ENCODE measurements at regions not wholly inside any gene's neighbourhood (a gene's known extent, or its start where the extent isn't known, plus 50 kb on each side); places are given as distances from the start of the nearest gene placed in this dataset.

DNA sequence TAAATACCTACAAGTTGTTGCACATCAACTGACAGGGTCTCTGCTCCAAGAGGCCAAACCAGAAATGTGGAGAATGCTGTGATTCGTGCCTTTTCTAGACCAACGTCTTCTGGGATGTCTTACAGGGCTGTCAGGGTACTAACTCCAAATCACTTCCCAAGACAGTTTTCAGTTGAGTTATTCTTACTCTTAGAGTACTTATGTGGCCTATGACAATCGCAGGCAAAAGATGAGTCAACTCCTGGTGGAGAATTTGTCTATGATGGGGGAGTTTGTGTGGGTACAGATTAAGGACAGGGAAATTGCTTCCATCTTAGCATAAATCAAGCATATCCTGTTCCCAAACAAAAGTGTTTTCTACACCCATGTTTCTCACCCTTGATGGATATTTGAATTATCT, 734.8 kb downstream of the TNS3 start:
- Histone ChIP-seq H3K36me3 (ENCODE audit: insufficient read depth) (no peaks in the 10 kb centered on the region), H3K27me3 (ENCODE audit: insufficient read depth, low read depth) (no peaks in the 10 kb centered on the region), H3K9ac (no peak overlapping the region), H3K4me1 (ENCODE audit: low read depth, poor library complexity, severe bottlenecking) (no peaks in the 10 kb centered on the region), H4K20me1 (ENCODE audit: insufficient read depth) (no peaks in the 10 kb centered on the region), H3K79me2 (ENCODE audit: insufficient read depth, low read depth) (no peaks in the 10 kb centered on the region), H3K4me3 (IDR thresholded peaks at IDR 0.05; ENCODE audit: insufficient read depth, low read depth, low read length) (no peak overlapping the region), H2AFZ (ENCODE audit: low read depth) (no peak overlapping the region), H3K27ac (no peak overlapping the region), H3K4me2 (no peak overlapping the region)
- TF ChIP-seq, protein P1, sequence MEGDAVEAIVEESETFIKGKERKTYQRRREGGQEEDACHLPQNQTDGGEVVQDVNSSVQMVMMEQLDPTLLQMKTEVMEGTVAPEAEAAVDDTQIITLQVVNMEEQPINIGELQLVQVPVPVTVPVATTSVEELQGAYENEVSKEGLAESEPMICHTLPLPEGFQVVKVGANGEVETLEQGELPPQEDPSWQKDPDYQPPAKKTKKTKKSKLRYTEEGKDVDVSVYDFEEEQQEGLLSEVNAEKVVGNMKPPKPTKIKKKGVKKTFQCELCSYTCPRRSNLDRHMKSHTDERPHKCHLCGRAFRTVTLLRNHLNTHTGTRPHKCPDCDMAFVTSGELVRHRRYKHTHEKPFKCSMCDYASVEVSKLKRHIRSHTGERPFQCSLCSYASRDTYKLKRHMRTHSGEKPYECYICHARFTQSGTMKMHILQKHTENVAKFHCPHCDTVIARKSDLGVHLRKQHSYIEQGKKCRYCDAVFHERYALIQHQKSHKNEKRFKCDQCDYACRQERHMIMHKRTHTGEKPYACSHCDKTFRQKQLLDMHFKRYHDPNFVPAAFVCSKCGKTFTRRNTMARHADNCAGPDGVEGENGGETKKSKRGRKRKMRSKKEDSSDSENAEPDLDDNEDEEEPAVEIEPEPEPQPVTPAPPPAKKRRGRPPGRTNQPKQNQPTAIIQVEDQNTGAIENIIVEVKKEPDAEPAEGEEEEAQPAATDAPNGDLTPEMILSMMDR (conservative IDR thresholded peaks at IDR 0.05; ENCODE audit: low read depth, low read length), result no peak

DNA sequence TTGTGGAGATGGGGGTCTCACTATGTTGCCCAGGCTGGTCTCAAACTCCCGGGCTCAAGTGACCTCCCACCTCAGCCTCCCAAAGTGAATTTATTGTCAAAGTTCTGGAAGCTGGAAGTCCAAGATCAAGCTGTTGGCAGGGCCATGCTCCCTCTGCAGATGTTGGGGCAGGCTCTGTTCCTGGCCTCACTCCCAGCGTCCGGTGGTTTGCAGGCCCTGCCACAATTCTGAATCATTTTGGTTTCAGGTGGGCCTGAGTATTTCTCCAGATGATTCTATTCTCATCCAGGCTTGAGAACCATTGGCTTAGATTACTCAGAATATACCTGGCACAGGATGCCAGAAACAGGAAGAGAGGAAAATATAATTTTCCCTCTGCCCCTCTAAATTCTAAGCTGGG, 737.4 kb downstream of the TNS3 start:
- Histone ChIP-seq H4K20me1 (ENCODE audit: insufficient read depth) (no peaks in the 10 kb centered on the region), H2AFZ (ENCODE audit: low read depth) (no peak overlapping the region), H3K4me3 (IDR thresholded peaks at IDR 0.05; ENCODE audit: insufficient read depth, low read depth, low read length) (no peak overlapping the region), H3K79me2 (ENCODE audit: insufficient read depth, low read depth) (no peaks in the 10 kb centered on the region), H3K9ac (no peak overlapping the region), H3K4me2 (no peak overlapping the region), H3K36me3 (ENCODE audit: insufficient read depth) (no peaks in the 10 kb centered on the region), H3K27me3 (ENCODE audit: insufficient read depth, low read depth) (no peaks in the 10 kb centered on the region), H3K27ac (no peak overlapping the region), H3K4me1 (ENCODE audit: low read depth, poor library complexity, severe bottlenecking) (no peaks in the 10 kb centered on the region)
- TF ChIP-seq, protein P1 (conservative IDR thresholded peaks at IDR 0.05; ENCODE audit: low read depth, low read length), result no peak

DNA sequence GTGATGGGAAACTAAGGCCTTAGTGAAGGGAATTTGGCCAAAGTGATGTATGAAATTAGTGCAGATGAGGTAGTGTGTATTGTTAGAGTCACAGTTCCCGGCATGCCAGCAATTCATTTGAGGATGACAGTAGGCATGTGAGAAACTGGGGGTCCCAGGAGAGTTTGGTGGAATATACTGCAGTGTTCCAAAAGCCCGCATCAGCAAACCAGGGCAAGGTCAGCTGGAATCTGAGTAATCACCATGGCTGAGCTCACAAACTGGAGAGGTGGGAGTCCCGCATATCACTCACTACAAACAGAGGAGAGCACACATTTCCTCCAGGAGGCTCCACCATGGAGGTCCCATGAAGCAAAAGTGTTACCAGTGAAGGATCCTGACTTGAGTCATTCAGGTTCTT, 740.7 kb downstream of the TNS3 start:
- no peaks in the 10 kb centered on the region for H3K36me3 ChIP-seq (ENCODE audit: insufficient read depth)
- no peaks in the 10 kb centered on the region for H3K79me2 ChIP-seq (ENCODE audit: insufficient read depth, low read depth)
- no peak overlapping the region for H3K27ac ChIP-seq
- H3K4me3 ChIP-seq (IDR thresholded peaks at IDR 0.05; ENCODE audit: insufficient read depth, low read depth, low read length), result no peak overlapping the region
- no peaks in the 10 kb centered on the region for H3K4me1 ChIP-seq (ENCODE audit: low read depth, poor library complexity, severe bottlenecking)
- TF ChIP-seq, protein P1 (conservative IDR thresholded peaks at IDR 0.05; ENCODE audit: low read depth, low read length), result no peak
- H4K20me1 ChIP-seq (ENCODE audit: insufficient read depth), result no peaks in the 10 kb centered on the region
- no peak overlapping the region for H2AFZ ChIP-seq (ENCODE audit: low read depth)
- H3K4me2 ChIP-seq, result no peak overlapping the region
- H3K27me3 ChIP-seq (ENCODE audit: insufficient read depth, low read depth), result no peaks in the 10 kb centered on the region
- H3K9ac ChIP-seq, result no peak overlapping the region

DNA sequence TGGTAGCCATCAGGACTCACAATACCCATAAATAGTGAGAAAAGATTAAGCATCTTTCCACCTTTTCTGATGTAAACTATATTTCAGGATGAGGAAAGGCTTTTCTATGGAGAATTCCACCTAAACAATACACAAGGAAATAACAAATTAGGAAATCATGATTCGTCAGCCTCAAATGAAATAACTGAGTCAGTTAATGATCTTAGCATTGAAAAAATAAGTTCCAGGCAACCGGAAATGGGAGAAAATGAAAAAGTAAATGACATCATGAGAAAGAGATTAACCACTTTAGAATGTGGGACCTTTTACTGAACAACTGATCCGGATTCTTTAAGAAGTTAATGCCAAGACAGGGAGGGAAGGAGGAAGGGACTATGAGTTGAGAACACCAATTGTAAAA, 742.3 kb downstream of the TNS3 start:
- H3K36me3 ChIP-seq (ENCODE audit: insufficient read depth), result no peaks in the 10 kb centered on the region
- TF ChIP-seq, protein P1 (conservative IDR thresholded peaks at IDR 0.05; ENCODE audit: low read depth, low read length), result no peak
- no peak overlapping the region for H3K9ac ChIP-seq
- H3K27me3 ChIP-seq (ENCODE audit: insufficient read depth, low read depth), result no peaks in the 10 kb centered on the region
- H3K4me3 ChIP-seq (IDR thresholded peaks at IDR 0.05; ENCODE audit: insufficient read depth, low read depth, low read length), result no peak overlapping the region
- no peak overlapping the region for H2AFZ ChIP-seq (ENCODE audit: low read depth)
- no peaks in the 10 kb centered on the region for H4K20me1 ChIP-seq (ENCODE audit: insufficient read depth)
- H3K4me1 ChIP-seq (ENCODE audit: low read depth, poor library complexity, severe bottlenecking), result no peaks in the 10 kb centered on the region
- H3K79me2 ChIP-seq (ENCODE audit: insufficient read depth, low read depth), result no peaks in the 10 kb centered on the region
- H3K27ac ChIP-seq, result no peak overlapping the region
- H3K4me2 ChIP-seq, result no peak overlapping the region

DNA sequence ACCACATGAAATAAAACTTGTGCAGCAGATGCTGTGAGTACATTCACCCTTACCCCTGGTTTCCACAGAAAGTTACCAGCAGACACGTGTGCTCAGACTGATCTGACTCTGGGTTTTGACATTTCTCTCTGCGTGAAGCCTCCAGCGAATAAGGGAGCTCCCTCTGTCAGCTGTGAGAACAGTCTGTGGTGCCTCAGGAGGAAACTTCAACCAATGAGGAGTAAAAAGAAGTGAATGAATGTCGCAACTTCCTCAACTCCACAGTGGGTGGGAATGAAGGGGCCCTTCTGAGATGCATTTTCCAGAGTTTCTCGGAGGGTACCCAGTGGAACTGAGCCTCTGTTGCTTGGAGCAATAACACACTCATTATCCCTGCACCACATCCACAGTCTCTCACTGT, 743.4 kb downstream of the TNS3 start:
- no peak overlapping the region for H3K4me3 ChIP-seq (IDR thresholded peaks at IDR 0.05; ENCODE audit: insufficient read depth, low read depth, low read length)
- H3K27ac ChIP-seq, result no peak overlapping the region
- H3K4me2 ChIP-seq, result no peak overlapping the region
- H4K20me1 ChIP-seq (ENCODE audit: insufficient read depth), result no peaks in the 10 kb centered on the region
- no peaks in the 10 kb centered on the region for H3K27me3 ChIP-seq (ENCODE audit: insufficient read depth, low read depth)
- H3K36me3 ChIP-seq (ENCODE audit: insufficient read depth), result no peaks in the 10 kb centered on the region
- no peaks in the 10 kb centered on the region for H3K4me1 ChIP-seq (ENCODE audit: low read depth, poor library complexity, severe bottlenecking)
- H2AFZ ChIP-seq (ENCODE audit: low read depth), result no peak overlapping the region
- H3K79me2 ChIP-seq (ENCODE audit: insufficient read depth, low read depth), result no peaks in the 10 kb centered on the region
- TF ChIP-seq, protein P1 (conservative IDR thresholded peaks at IDR 0.05; ENCODE audit: low read depth, low read length), result no peak
- no peak overlapping the region for H3K9ac ChIP-seq
